H1 (cell line): ENCODE measurements at regions not wholly inside any gene's neighbourhood (a gene's known extent, or its start where the extent isn't known, plus 50 kb on each side); places are given as distances from the start of the nearest gene placed in this dataset.
A peak's percentile ranks its signal among the peaks of the same experiment; 100 is the strongest.

ENCODE experiments used
- CTCF ChIA-PET: fragments of 300-600 bp; sonication (Branson Sonifier 250); formaldehyde crosslinking; loops from one replicate; lab custom pipeline; 2021; ENCODE audit not compliant: partially characterized antibody; lab: Charles Lee
- POLR2A ChIA-PET: fragments of 300-600 bp; sonication (Branson Sonifier 250); formaldehyde crosslinking; loops from one replicate; lab custom pipeline; 2021; ENCODE audit warnings: inconsistent platforms; ENCODE audit not compliant: partially characterized antibody; lab: Charles Lee
- DNase-seq, 2 experiments: peaks; one replicate each; pipeline versions ENCODE4 v3.0.0 to v3.0.0-alpha.2; 2010 to 2022; ENCODE audit warnings: low spot score in 2 of 2, low read depth in 1 of 2, mixed read lengths in 1 of 2
- FAIRE-seq: peaks from 2 replicates; lab custom pipeline; 2011; peaks lifted over from hg19 to GRCh38; lab: Jason Lieb, UNC
- H2AFZ ChIP-seq: 2 replicates; pipeline ENCODE4 v1.8.1; 2012; ENCODE audit warnings: low read length, inconsistent platforms
- H2AK5ac ChIP-seq: 2 replicates; pipeline ENCODE4 v1.6.1; 2013; ENCODE audit warnings: low read depth, low read length
- H2BK120ac ChIP-seq: replicated peaks from 2 replicates; pipeline ENCODE3; 2013; ENCODE audit warnings: low read depth, low read length, inconsistent platforms
- H2BK12ac ChIP-seq: 2 replicates; pipeline ENCODE4 v1.6.1; 2013; ENCODE audit warnings: low read depth, low read length
- H2BK15ac ChIP-seq: 2 replicates; pipeline ENCODE4 v1.6.1; 2013; ENCODE audit warnings: low read length
- H2BK20ac ChIP-seq: 2 replicates; pipeline ENCODE4 v1.6.1; 2013; ENCODE audit warnings: low read length
- H2BK5ac ChIP-seq: 2 replicates; pipeline ENCODE4 v1.6.1; 2013; ENCODE audit warnings: low read depth, low read length
- H3K14ac ChIP-seq: 2 replicates; pipeline ENCODE4 v1.6.1; 2013; ENCODE audit warnings: inconsistent platforms; ENCODE audit not compliant: insufficient read length
- H3K18ac ChIP-seq: 2 replicates; pipeline ENCODE4 v1.6.1; 2013; ENCODE audit warnings: low read length; ENCODE audit errors: extremely low read depth
- H3K23ac ChIP-seq: 2 replicates; pipeline ENCODE4 v1.6.1; 2013; ENCODE audit warnings: inconsistent platforms; ENCODE audit not compliant: insufficient read length
- H3K23me2 ChIP-seq: 2 replicates; pipeline ENCODE4 v1.6.1; 2013; ENCODE audit warnings: low read depth, low read length
- H3K27ac ChIP-seq: 2 replicates; pipeline ENCODE4 v1.6.1; 2011; ENCODE audit warnings: low read depth, low read length, inconsistent platforms
- H3K27me3 ChIP-seq, 4 experiments: replicated peaks in 1 of 4; 1 replicate in 1 of 4; 2 replicates in 3 of 4; pipeline versions ENCODE4 v1.6.1 to v1.8.1; 2011 to 2013; ENCODE audit warnings: low read length in 3 of 4, mild to moderate bottlenecking in 3 of 4, inconsistent platforms in 2 of 4, mixed read lengths in 2 of 4, moderate library complexity in 1 of 4; ENCODE audit not compliant: control insufficient read depth in 3 of 4, insufficient read depth in 3 of 4; ENCODE audit errors: extremely low read depth in 1 of 4
- H3K36me3 ChIP-seq, 4 experiments: 2 replicates each; pipeline versions ENCODE4 v1.6.1 to v1.8.1; 2011 to 2013; ENCODE audit warnings: mild to moderate bottlenecking in 4 of 4, low read length in 3 of 4, moderate library complexity in 2 of 4, control low read depth in 1 of 4, inconsistent platforms in 1 of 4; ENCODE audit not compliant: insufficient read depth in 4 of 4, control insufficient read depth in 2 of 4
- H3K4ac ChIP-seq: replicated peaks from 2 replicates; pipeline ENCODE3; 2013; ENCODE audit warnings: low read length, low read depth, mixed read lengths, inconsistent platforms; ENCODE audit not compliant: insufficient read length
- H3K4me1 ChIP-seq, 4 experiments: replicated peaks in 1 of 4; 1 replicate in 1 of 4; 2 replicates in 3 of 4; pipeline versions ENCODE4 v1.6.1 to v1.8.1; 2011 to 2013; ENCODE audit warnings: low read length in 3 of 4, inconsistent platforms in 2 of 4, mixed read lengths in 1 of 4; ENCODE audit not compliant: insufficient read depth in 4 of 4, control insufficient read depth in 3 of 4
- H3K4me2 ChIP-seq, 2 experiments: 2 replicates each; pipeline versions ENCODE4 v1.6.1 to v1.8.1; 2011 to 2013; ENCODE audit warnings: low read depth in 2 of 2, low read length in 2 of 2, control low read depth in 1 of 2, inconsistent platforms in 1 of 2, mild to moderate bottlenecking in 1 of 2; ENCODE audit not compliant: insufficient read depth in 1 of 2
- H3K4me3 ChIP-seq, 4 experiments: fragments of 200-600, 300-600 bp in 1 of 4; sonication (generic), shearing (Covaris generic), sonication (Bioruptor Twin) in 1 of 4; 2 replicates each; pipeline versions ENCODE4 v1.5.1 to v1.8.1; 2011 to 2016; ENCODE audit warnings: low read length in 4 of 4, low read depth in 3 of 4, control low read depth in 2 of 4, inconsistent platforms in 2 of 4, mild to moderate bottlenecking in 2 of 4, mixed read lengths in 1 of 4, moderate library complexity in 1 of 4; ENCODE audit not compliant: insufficient read depth in 2 of 4; ENCODE audit errors: extremely low read depth in 1 of 4
- H3K56ac ChIP-seq: replicated peaks from 2 replicates; pipeline ENCODE3; 2013; ENCODE audit warnings: low read depth, mild to moderate bottlenecking, mixed read lengths, low read length, inconsistent platforms; ENCODE audit not compliant: insufficient read length
- H3K79me1 ChIP-seq: 2 replicates; pipeline ENCODE4 v1.6.1; 2013; ENCODE audit warnings: low read depth, low read length, control low read depth
- H3K79me2 ChIP-seq, 2 experiments: 2 replicates each; pipeline versions ENCODE4 v1.6.1 to v1.8.1; 2012 to 2013; ENCODE audit warnings: low read length in 2 of 2, mild to moderate bottlenecking in 2 of 2, inconsistent platforms in 1 of 2; ENCODE audit not compliant: insufficient read depth in 2 of 2, control insufficient read depth in 1 of 2
- H3K9ac ChIP-seq, 4 experiments: replicated peaks in 1 of 4; 1 replicate in 1 of 4; 2 replicates in 3 of 4; pipeline versions ENCODE4 v1.6.1 to v1.8.1; 2011 to 2013; ENCODE audit warnings: low read depth in 3 of 4, low read length in 3 of 4, control low read depth in 2 of 4, mild to moderate bottlenecking in 2 of 4, moderate library complexity in 2 of 4, inconsistent platforms in 1 of 4; ENCODE audit errors: extremely low read depth in 1 of 4
- H3K9me3 ChIP-seq, 2 experiments: 2 replicates each; pipeline versions ENCODE4 v1.6.1 to v1.8.1; 2012 to 2013; ENCODE audit warnings: mild to moderate bottlenecking in 2 of 2, moderate library complexity in 2 of 2, control low read depth in 1 of 2, inconsistent platforms in 1 of 2, low read depth in 1 of 2, low read length in 1 of 2, mixed read lengths in 1 of 2; ENCODE audit not compliant: insufficient read depth in 2 of 2
- H4K20me1 ChIP-seq, 2 experiments: replicated peaks in 1 of 2; 2 replicates each; pipeline versions ENCODE3 to v1.8.1; 2011 to 2013; ENCODE audit warnings: inconsistent platforms in 2 of 2, low read length in 2 of 2, mild to moderate bottlenecking in 1 of 2; ENCODE audit not compliant: insufficient read depth in 2 of 2, control insufficient read depth in 1 of 2
- H4K5ac ChIP-seq: 2 replicates; pipeline ENCODE4 v1.6.1; 2013; ENCODE audit warnings: low read length, low read depth, mixed read lengths, inconsistent platforms; ENCODE audit not compliant: insufficient read length
- H4K8ac ChIP-seq: 2 replicates; pipeline ENCODE4 v1.8.0; 2013; ENCODE audit warnings: mild to moderate bottlenecking, moderate library complexity, low read length, inconsistent platforms; ENCODE audit not compliant: insufficient read depth; ENCODE audit errors: extremely low read depth
- H4K91ac ChIP-seq: replicated peaks from 2 replicates; pipeline ENCODE3; 2013; ENCODE audit warnings: low read length, mixed read lengths, inconsistent platforms; ENCODE audit not compliant: insufficient read length
- ASH2L ChIP-seq: fragments of 200-600, 300-600 bp; sonication (generic); IDR thresholded peaks from one replicate; pipeline ENCODE4 v1.7.1; 2017; ENCODE audit warnings: low read length
- CBX8 ChIP-seq: fragments of 300-800, 300-1000 bp; sonication (generic); IDR thresholded peaks from 2 replicates; pipeline ENCODE4 v1.7.1; 2016; ENCODE audit warnings: low read depth, low read length, borderline replicate concordance
- CEBPB ChIP-seq: IDR thresholded peaks from 2 replicates; pipeline ENCODE4 v1.6.1; 2012; ENCODE audit warnings: low read depth, low read length
- NRF1 ChIP-seq: IDR thresholded peaks from 2 replicates; pipeline ENCODE4 v1.6.1; 2011; ENCODE audit warnings: mild to moderate bottlenecking, low read depth, low read length, improper control_type of control experiment
- SUZ12 ChIP-seq: fragments of 200-600 bp; sonication (generic); IDR thresholded peaks from 2 replicates; pipeline ENCODE4 v1.6.1; 2012; ENCODE audit warnings: mild to moderate bottlenecking, inconsistent platforms, low read length, moderate library complexity, mixed read lengths
- YY1 ChIP-seq: IDR thresholded peaks from 2 replicates; pipeline ENCODE4 v1.6.1; 2011; ENCODE audit warnings: low read depth, mild to moderate bottlenecking, low read length
- WGBS, 2 experiments: shearing (Covaris generic) in 1 of 2; methylation state at CpG; one replicate each; pipeline versions ENCODE4 v1.1.6 to v1.1.7; 2013 to 2015; ENCODE audit warnings: low lambda C conversion rate in 2 of 2, mixed read lengths in 2 of 2, inconsistent platforms in 1 of 2, low coverage in 1 of 2, missing lambda C conversion rate in 1 of 2; ENCODE audit not compliant: insufficient replicate concordance in 2 of 2, insufficient coverage in 1 of 2, insufficient read length in 1 of 2; ENCODE audit errors: extremely low coverage in 1 of 2, missing lambda C conversion rate in 1 of 2; 5-methylcytosine and 5-hydroxymethylcytosine counted together
- TF ChIP-seq, protein P1 (sequence below): IDR thresholded peaks from 2 replicates; pipeline ENCODE4 v1.6.1; 2012; ENCODE audit warnings: inconsistent platforms

DNA sequence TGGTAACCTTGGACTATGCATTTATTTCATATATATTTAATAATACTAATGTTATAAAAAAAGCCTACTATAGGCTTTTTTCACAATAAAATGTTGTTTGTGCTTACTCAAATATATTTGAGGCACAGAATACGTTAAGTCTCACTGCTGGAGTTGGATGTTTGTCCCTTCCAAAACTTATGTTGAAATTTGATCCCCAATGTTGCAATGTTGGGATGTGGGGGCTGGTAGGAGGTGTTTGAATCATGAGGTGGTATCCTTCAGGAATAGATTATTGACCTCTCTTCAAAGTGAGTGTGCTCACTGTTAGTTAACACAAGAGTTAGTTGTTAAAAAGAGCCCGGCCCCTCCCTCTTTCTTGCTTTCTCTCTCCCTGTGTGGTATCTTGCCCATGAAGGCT is 1295.9 kb downstream of the JRKL start:
- no peak overlapping the region for H2BK20ac ChIP-seq
- H3K4me3 ChIP-seq, result no peak overlapping the region
- H2BK5ac ChIP-seq, result no peak overlapping the region
- FAIRE-seq, result no peak
- H3K9me3 ChIP-seq, result no peaks in the 10 kb centered on the region
- H3K23ac ChIP-seq, result no peak overlapping the region
- no peaks in the 10 kb centered on the region for H3K36me3 ChIP-seq
- H3K9ac ChIP-seq, result no peak overlapping the region
- H2AK5ac ChIP-seq, result no peak overlapping the region
- H3K4ac ChIP-seq, result no peak overlapping the region
- TF ChIP-seq YY1, result no peak
- no peak for TF ChIP-seq CBX8
- TF ChIP-seq NRF1, result no peak
- TF ChIP-seq CEBPB, result peak; percentile 54; the same call in 1 of the 2 replicates
- TF ChIP-seq, protein P1, sequence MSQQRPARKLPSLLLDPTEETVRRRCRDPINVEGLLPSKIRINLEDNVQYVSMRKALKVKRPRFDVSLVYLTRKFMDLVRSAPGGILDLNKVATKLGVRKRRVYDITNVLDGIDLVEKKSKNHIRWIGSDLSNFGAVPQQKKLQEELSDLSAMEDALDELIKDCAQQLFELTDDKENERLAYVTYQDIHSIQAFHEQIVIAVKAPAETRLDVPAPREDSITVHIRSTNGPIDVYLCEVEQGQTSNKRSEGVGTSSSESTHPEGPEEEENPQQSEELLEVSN, result no peak
- TF ChIP-seq SUZ12, result no peak
- no peak for TF ChIP-seq ASH2L
- H3K14ac ChIP-seq, result no peak overlapping the region
- H3K23me2 ChIP-seq, result no peaks in the 10 kb centered on the region
- H3K27ac ChIP-seq, result no peak overlapping the region
- H3K4me1 ChIP-seq, result no peaks in the 10 kb centered on the region; a peak in 2 of 7 replicates
- peak overlapping the region; percentile 87; the same call in 1 of the 2 replicates for H2AFZ ChIP-seq
- ChIA-PET POLR2A (no interaction called here), CTCF (no interaction called here)
- H4K8ac ChIP-seq, result no peak overlapping the region
- H2BK120ac ChIP-seq, result no peak overlapping the region
- H3K4me2 ChIP-seq, result no peak overlapping the region
- H3K18ac ChIP-seq, result no peak overlapping the region
- no peak for DNase-seq
- no peak overlapping the region for H4K5ac ChIP-seq
- no peaks in the 10 kb centered on the region for H3K79me2 ChIP-seq
- H2BK12ac ChIP-seq, result no peak overlapping the region
- H4K91ac ChIP-seq, result no peak overlapping the region
- H3K27me3 ChIP-seq, result no peaks in the 10 kb centered on the region
- no peak overlapping the region for H2BK15ac ChIP-seq
- H4K20me1 ChIP-seq, result no peaks in the 10 kb centered on the region
- 85% methylated on average over 2 of the region's 2 CpGs; no CpG with 5 or more reads in 1 of the 2 experiments for WGBS, 2 experiments
- no peak overlapping the region for H3K56ac ChIP-seq
- H3K79me1 ChIP-seq, result no peaks in the 10 kb centered on the region
